Activated naive CD8-positive, alpha-beta T cell treated with anti-CD3 and anti-CD28 coated beads, Interleukin-2, amount 50 U/mL, for 16 hours (primary cell): ENCODE measurements at regions not wholly inside any gene's neighbourhood (a gene's known extent, or its start where the extent isn't known, plus 50 kb on each side); places are given as distances from the start of the nearest gene placed in this dataset.
"Not testable (repeated sequence)": the region's sequence is repeated elsewhere in the genome, so short reads cannot be mapped to it uniquely, and the experiment has no call there.

Source experiments
- DNase-seq: peaks from one replicate; pipeline ENCODE4 v3.0.0-alpha.2; 2020; ENCODE audit warnings: low read depth, low spot score

- no peak for DNase-seq
These were observed 167.1 kb upstream of the MMS22L start for GRCh38 chr6:97450087-97450486.

- no peak for DNase-seq
These were observed 173.1 kb upstream of the MMS22L start for GRCh38 chr6:97456070-97456469.

GRCh38 chr6:97459535-97459934, 176.5 kb upstream of the MMS22L start:
- no peak for DNase-seq

GRCh38 chr6:97459986-97460385, 177.0 kb upstream of the MMS22L start:
- no peak for DNase-seq

- no peak for DNase-seq
These were observed 177.5 kb upstream of the MMS22L start for GRCh38 chr6:97460394-97461080.

- no peak for DNase-seq
These were observed 178.2 kb upstream of the MMS22L start for GRCh38 chr6:97461218-97461617.

- no peak for DNase-seq
These were observed 179.0 kb upstream of the MMS22L start for GRCh38 chr6:97462031-97462430.

- DNase-seq, result no peak
These were observed 180.1 kb upstream of the MMS22L start for GRCh38 chr6:97462938-97463598.

- DNase-seq, result no peak
These were observed 183.0 kb upstream of the MMS22L start for GRCh38 chr6:97465877-97466561.

- DNase-seq, result no peak
These were observed 186.0 kb upstream of the MMS22L start for GRCh38 chr6:97468981-97469380.

GRCh38 chr6:97469451-97469850, 186.4 kb upstream of the MMS22L start:
- DNase-seq, result no peak

GRCh38 chr6:97470322-97470721, 187.3 kb upstream of the MMS22L start:
- DNase-seq, result no peak

- DNase-seq, result no peak
These were observed 191.0 kb upstream of the MMS22L start for GRCh38 chr6:97473979-97474378.

GRCh38 chr6:97497713-97498331, 214.8 kb upstream of the MMS22L start:
- peak; percentile 14 for DNase-seq

GRCh38 chr6:97501853-97502252, 218.8 kb upstream of the MMS22L start:
- no peak for DNase-seq

GRCh38 chr6:97508646-97509045, 225.6 kb upstream of the MMS22L start:
- DNase-seq, result no peak

- not testable (repeated sequence) for DNase-seq
These were observed 230.2 kb upstream of the MMS22L start for GRCh38 chr6:97513260-97513659.

GRCh38 chr6:97524811-97525210, 241.8 kb upstream of the MMS22L start:
- DNase-seq, result no peak

GRCh38 chr6:97535800-97536199, 252.8 kb upstream of the MMS22L start:
- no peak for DNase-seq

- DNase-seq, result no peak
These were observed 265.3 kb upstream of the MMS22L start for GRCh38 chr6:97548354-97548753.

- DNase-seq, result no peak
These were observed 274.3 kb upstream of the MMS22L start for GRCh38 chr6:97557355-97557754.

- DNase-seq, result no peak
These were observed 280.5 kb upstream of the MMS22L start for GRCh38 chr6:97563529-97563928.
